GM19455 (cell line): ENCODE measurements at regions not wholly inside any gene's neighbourhood (a gene's known extent, or its start where the extent isn't known, plus 50 kb on each side); places are given as distances from the start of the nearest gene placed in this dataset.
A peak's percentile ranks its signal among the peaks of the same experiment; 100 is the strongest.

ENCODE experiments used
- ATAC-seq: cut with Tn5 transposase; IDR thresholded peaks from one replicate; pipeline ENCODE4 v1.9.1; 2021; ENCODE audit not compliant: unreplicated experiment

- ATAC-seq, result no peak
Observed at GRCh38 chr12:72082986-72083820, 144.6 kb downstream of the TPH2 start.

GRCh38 chr12:72084061-72084460, 145.4 kb downstream of the TPH2 start:
- no peak for ATAC-seq

- ATAC-seq, result no peak
Observed at GRCh38 chr12:72084880-72085279, 146.2 kb downstream of the TPH2 start.

GRCh38 chr12:72089678-72090077, 151.0 kb downstream of the TPH2 start:
- ATAC-seq, result no peak

- ATAC-seq, result no peak
Observed at GRCh38 chr12:72093424-72093823, 154.8 kb downstream of the TPH2 start.

GRCh38 chr12:72093930-72094329, 155.3 kb downstream of the TPH2 start:
- ATAC-seq, result no peak

- ATAC-seq, result no peak
Observed at GRCh38 chr12:72094490-72094889, 155.8 kb downstream of the TPH2 start.

GRCh38 chr12:72095025-72095424, 156.4 kb downstream of the TPH2 start:
- no peak for ATAC-seq

- no peak for ATAC-seq
Observed at GRCh38 chr12:72098622-72099021, 160.0 kb downstream of the TPH2 start.

- no peak for ATAC-seq
Observed at GRCh38 chr12:72100854-72101253, 162.2 kb downstream of the TPH2 start.

- ATAC-seq, result no peak
Observed at GRCh38 chr12:72102150-72102549, 163.5 kb downstream of the TPH2 start.

GRCh38 chr12:72105849-72106248, 166.3 kb upstream of the TRHDE start:
- ATAC-seq, result no peak

GRCh38 chr12:72110937-72111650, 161.1 kb upstream of the TRHDE start:
- no peak for ATAC-seq

GRCh38 chr12:72111706-72112105, 160.5 kb upstream of the TRHDE start:
- no peak for ATAC-seq

GRCh38 chr12:72133497-72134055, 138.6 kb upstream of the TRHDE start:
- ATAC-seq, result no peak

GRCh38 chr12:72134246-72135020, 137.7 kb upstream of the TRHDE start:
- no peak for ATAC-seq

- ATAC-seq, result no peak
Observed at GRCh38 chr12:72135021-72135301, 137.2 kb upstream of the TRHDE start.

- no peak for ATAC-seq
Observed at GRCh38 chr12:72136792-72137191, 135.4 kb upstream of the TRHDE start.

- no peak for ATAC-seq
Observed at GRCh38 chr12:72139411-72139810, 132.8 kb upstream of the TRHDE start.

GRCh38 chr12:72141381-72141780, 130.8 kb upstream of the TRHDE start:
- ATAC-seq, result peak; percentile 98

- no peak for ATAC-seq
Observed at GRCh38 chr12:72144553-72144952, 127.6 kb upstream of the TRHDE start.

GRCh38 chr12:72146495-72146894, 125.7 kb upstream of the TRHDE start:
- ATAC-seq, result no peak
